ENCODE measurements at regions not wholly inside any gene's neighbourhood (a gene's known extent, or its start where the extent isn't known, plus 50 kb on each side); places are given as distances from the start of the nearest gene placed in this dataset.

GRCh38 chr9:108345826-108346225, 510.0 kb downstream of the ACTL7B start:
- no peaks in the 10 kb centered on the region for H3K27me3 ChIP-seq (ENCODE audit: control insufficient read depth in 1 of 2, insufficient read depth in 2 of 2, low read length in 1 of 2)
- H3K27ac ChIP-seq (ENCODE audit: low read depth in 1 of 2, low read length in 2 of 2): no peak overlapping the region
- DNase-seq: no peak
- peaks cover 0 to 4% of the 10 kb centered on the region in 2 donors for H3K4me1 ChIP-seq (ENCODE audit: control insufficient read depth in 1 of 2, insufficient read depth in 2 of 2, low read length in 2 of 2)
- ATAC-seq (ENCODE audit: low FRiP score): no peak
- no peaks in the 10 kb centered on the region for H3K36me3 ChIP-seq (ENCODE audit: control insufficient read depth in 1 of 2, insufficient read depth in 2 of 2, low read length in 1 of 2)
- H3K9me3 ChIP-seq (ENCODE audit: control insufficient read depth, low read length): no peaks in the 10 kb centered on the region
- 20 to 27% methylated on average over 3 of the region's 3 CpGs for WGBS, 2 donors
- intact Hi-C loops (cut with DNase I): no loop called here
- no peak overlapping the region for H3K4me3 ChIP-seq (ENCODE audit: low read length in 2 of 2)

- Histone ChIP-seq H3K9me3 (ENCODE audit: control insufficient read depth, low read length) (no peaks in the 10 kb centered on the region), H3K27me3 (ENCODE audit: control insufficient read depth in 1 of 2, insufficient read depth in 2 of 2, low read length in 1 of 2) (no peaks in the 10 kb centered on the region), H3K27ac (ENCODE audit: low read depth in 1 of 2, low read length in 2 of 2) (no peak overlapping the region), H3K4me1 (ENCODE audit: control insufficient read depth in 1 of 2, insufficient read depth in 2 of 2, low read length in 2 of 2) (no peaks in the 10 kb centered on the region), H3K4me3 (ENCODE audit: low read length in 2 of 2) (no peak overlapping the region), H3K36me3 (ENCODE audit: control insufficient read depth in 1 of 2, insufficient read depth in 2 of 2, low read length in 1 of 2) (no peaks in the 10 kb centered on the region)
- ATAC-seq (ENCODE audit: low FRiP score) (no peak), DNase-seq (no peak)
- WGBS, 2 donors: 16 to 22% methylated on average over 3 of the region's 3 CpGs
- intact Hi-C loops (cut with DNase I): no loop called here
These were observed 516.5 kb downstream of the ACTL7B start for GRCh38 chr9:108339251-108339650.

GRCh38 chr9:108336575-108336974, 519.2 kb downstream of the ACTL7B start:
- WGBS, 2 donors: 65 to 80% methylated on average over 2 of the region's 2 CpGs
- no peak for DNase-seq
- intact Hi-C loops (cut with DNase I): no loop called here
- no peaks in the 10 kb centered on the region for H3K36me3 ChIP-seq (ENCODE audit: control insufficient read depth in 1 of 2, insufficient read depth in 2 of 2, low read length in 1 of 2)
- H3K4me1 ChIP-seq (ENCODE audit: control insufficient read depth in 1 of 2, insufficient read depth in 2 of 2, low read length in 2 of 2): no peaks in the 10 kb centered on the region
- no peaks in the 10 kb centered on the region for H3K27me3 ChIP-seq (ENCODE audit: control insufficient read depth in 1 of 2, insufficient read depth in 2 of 2, low read length in 1 of 2)
- H3K4me3 ChIP-seq (ENCODE audit: low read length in 2 of 2): no peak overlapping the region
- no peak for ATAC-seq (ENCODE audit: low FRiP score)
- no peaks in the 10 kb centered on the region for H3K9me3 ChIP-seq (ENCODE audit: control insufficient read depth, low read length)
- no peak overlapping the region for H3K27ac ChIP-seq (ENCODE audit: low read depth in 1 of 2, low read length in 2 of 2)

GRCh38 chr9:108333530-108333983, 522.2 kb downstream of the ACTL7B start:
- H3K27ac ChIP-seq (ENCODE audit: low read depth in 1 of 2, low read length in 2 of 2): no peak overlapping the region
- intact Hi-C loops (cut with DNase I): no loop called here
- no peak overlapping the region for H3K4me3 ChIP-seq (ENCODE audit: low read length in 2 of 2)
- WGBS, 2 donors: 79 to 86% methylated on average over 1 of the region's 1 CpG
- DNase-seq: no peak
- no peaks in the 10 kb centered on the region for H3K27me3 ChIP-seq (ENCODE audit: control insufficient read depth in 1 of 2, insufficient read depth in 2 of 2, low read length in 1 of 2)
- peaks cover 2% of the 10 kb centered on the region for H3K9me3 ChIP-seq (ENCODE audit: control insufficient read depth, low read length)
- no peaks in the 10 kb centered on the region for H3K4me1 ChIP-seq (ENCODE audit: control insufficient read depth in 1 of 2, insufficient read depth in 2 of 2, low read length in 2 of 2)
- H3K36me3 ChIP-seq (ENCODE audit: control insufficient read depth in 1 of 2, insufficient read depth in 2 of 2, low read length in 1 of 2): no peaks in the 10 kb centered on the region
- no peak for ATAC-seq (ENCODE audit: low FRiP score)

GRCh38 chr9:108331596-108331995, 524.2 kb downstream of the ACTL7B start:
- intact Hi-C loops (cut with DNase I): no loop called here
- Histone ChIP-seq H3K4me3 (ENCODE audit: low read length in 2 of 2) (no peak overlapping the region), H3K27me3 (ENCODE audit: control insufficient read depth in 1 of 2, insufficient read depth in 2 of 2, low read length in 1 of 2) (no peaks in the 10 kb centered on the region), H3K9me3 (ENCODE audit: control insufficient read depth, low read length) (peaks cover 2% of the 10 kb centered on the region), H3K4me1 (ENCODE audit: control insufficient read depth in 1 of 2, insufficient read depth in 2 of 2, low read length in 2 of 2) (no peaks in the 10 kb centered on the region), H3K36me3 (ENCODE audit: control insufficient read depth in 1 of 2, insufficient read depth in 2 of 2, low read length in 1 of 2) (no peaks in the 10 kb centered on the region), H3K27ac (ENCODE audit: low read depth in 1 of 2, low read length in 2 of 2) (no peak overlapping the region)
- no peak for ATAC-seq (ENCODE audit: low FRiP score)
- no peak for DNase-seq
- WGBS, 2 donors: 60 to 67% methylated on average over 2 of the region's 2 CpGs

- H3K36me3 ChIP-seq (ENCODE audit: control insufficient read depth in 1 of 2, insufficient read depth in 2 of 2, low read length in 1 of 2): no peaks in the 10 kb centered on the region
- 81 to 86% methylated on average over 1 of the region's 1 CpG for WGBS, 2 donors
- no peaks in the 10 kb centered on the region for H3K27me3 ChIP-seq (ENCODE audit: control insufficient read depth in 1 of 2, insufficient read depth in 2 of 2, low read length in 1 of 2)
- H3K4me1 ChIP-seq (ENCODE audit: control insufficient read depth in 1 of 2, insufficient read depth in 2 of 2, low read length in 2 of 2): no peaks in the 10 kb centered on the region
- intact Hi-C loops (cut with DNase I): no loop called here
- no peak overlapping the region for H3K4me3 ChIP-seq (ENCODE audit: low read length in 2 of 2)
- peaks cover 4% of the 10 kb centered on the region for H3K9me3 ChIP-seq (ENCODE audit: control insufficient read depth, low read length)
- no peak for DNase-seq
- no peak overlapping the region for H3K27ac ChIP-seq (ENCODE audit: low read depth in 1 of 2, low read length in 2 of 2)
- no peak for ATAC-seq (ENCODE audit: low FRiP score)
These were observed 530.4 kb downstream of the ACTL7B start for GRCh38 chr9:108325406-108325805.

GRCh38 chr9:108323615-108324014, 532.2 kb downstream of the ACTL7B start:
- intact Hi-C loops (cut with DNase I): no loop called here
- DNase-seq (no peak), ATAC-seq (ENCODE audit: low FRiP score) (no peak)
- no peak overlapping the region for H3K27ac ChIP-seq (ENCODE audit: low read depth in 1 of 2, low read length in 2 of 2)
- no peaks in the 10 kb centered on the region for H3K36me3 ChIP-seq (ENCODE audit: control insufficient read depth in 1 of 2, insufficient read depth in 2 of 2, low read length in 1 of 2)
- no peaks in the 10 kb centered on the region for H3K4me1 ChIP-seq (ENCODE audit: control insufficient read depth in 1 of 2, insufficient read depth in 2 of 2, low read length in 2 of 2)
- no peaks in the 10 kb centered on the region for H3K27me3 ChIP-seq (ENCODE audit: control insufficient read depth in 1 of 2, insufficient read depth in 2 of 2, low read length in 1 of 2)
- peaks cover 4% of the 10 kb centered on the region for H3K9me3 ChIP-seq (ENCODE audit: control insufficient read depth, low read length)
- H3K4me3 ChIP-seq (ENCODE audit: low read length in 2 of 2): no peak overlapping the region
- 92 to 95% methylated on average over 3 of the region's 3 CpGs for WGBS, 2 donors

GRCh38 chr9:108322326-108323098, 533.3 kb downstream of the ACTL7B start:
- WGBS, 2 donors: 4 to 10% methylated on average over 1 of the region's 1 CpG
- no peak overlapping the region for H3K4me3 ChIP-seq (ENCODE audit: low read length in 2 of 2)
- H3K4me1 ChIP-seq (ENCODE audit: control insufficient read depth in 1 of 2, insufficient read depth in 2 of 2, low read length in 2 of 2): no peaks in the 10 kb centered on the region
- ATAC-seq (ENCODE audit: low FRiP score) (no peak), DNase-seq (no peak)
- peaks cover 5% of the 10 kb centered on the region for H3K9me3 ChIP-seq (ENCODE audit: control insufficient read depth, low read length)
- intact Hi-C loops (cut with DNase I): no loop called here
- H3K36me3 ChIP-seq (ENCODE audit: control insufficient read depth in 1 of 2, insufficient read depth in 2 of 2, low read length in 1 of 2): no peaks in the 10 kb centered on the region
- peaks cover 0 to 2% of the 10 kb centered on the region in 2 donors for H3K27me3 ChIP-seq (ENCODE audit: control insufficient read depth in 1 of 2, insufficient read depth in 2 of 2, low read length in 1 of 2)
- no peak overlapping the region for H3K27ac ChIP-seq (ENCODE audit: low read depth in 1 of 2, low read length in 2 of 2)

GRCh38 chr9:108316630-108317029, 539.2 kb downstream of the ACTL7B start:
- no peaks in the 10 kb centered on the region for H3K4me1 ChIP-seq (ENCODE audit: control insufficient read depth in 1 of 2, insufficient read depth in 2 of 2, low read length in 2 of 2)
- DNase-seq (no peak), ATAC-seq (ENCODE audit: low FRiP score) (no peak)
- peaks cover 0 to 2% of the 10 kb centered on the region in 2 donors for H3K27me3 ChIP-seq (ENCODE audit: control insufficient read depth in 1 of 2, insufficient read depth in 2 of 2, low read length in 1 of 2)
- peaks cover 1% of the 10 kb centered on the region for H3K9me3 ChIP-seq (ENCODE audit: control insufficient read depth, low read length)
- H3K4me3 ChIP-seq (ENCODE audit: low read length in 2 of 2): no peak overlapping the region
- H3K36me3 ChIP-seq (ENCODE audit: control insufficient read depth in 1 of 2, insufficient read depth in 2 of 2, low read length in 1 of 2): no peaks in the 10 kb centered on the region
- intact Hi-C loops (cut with DNase I): no loop called here
- no peak overlapping the region for H3K27ac ChIP-seq (ENCODE audit: low read depth in 1 of 2, low read length in 2 of 2)
